Sigmoid colon (tissue), 4 donors: ENCODE measurements at regions not wholly inside any gene's neighbourhood (a gene's known extent, or its start where the extent isn't known, plus 50 kb on each side); places are given as distances from the start of the nearest gene placed in this dataset.

Source experiments
- EP300 ChIP-seq, 4 donors: sonication (generic); formaldehyde crosslinking; IDR thresholded peaks; one replicate each; pipeline ENCODE4 v1.6.1; 2017; ENCODE audit warnings: antibody characterized with exemption in 4 of 4
- POLR2A ChIP-seq, 2 donors: fragments of 450-650 bp; IDR thresholded peaks; one replicate each; pipeline ENCODE4 v1.6.1; 2016; ENCODE audit warnings: antibody characterized with exemption in 2 of 2, mild to moderate bottlenecking in 2 of 2, moderate library complexity in 2 of 2
- TF ChIP-seq, protein P1 (sequence below), 4 experiments: fragments of 450-650 bp in 3 of 4; fragments of 200-600 bp in 1 of 4; IDR thresholded peaks; one replicate each; pipeline ENCODE4 v1.5.1; 2016 to 2019; ENCODE audit warnings: antibody characterized with exemption in 4 of 4, mild to moderate bottlenecking in 3 of 4, moderate library complexity in 2 of 4

DNA sequence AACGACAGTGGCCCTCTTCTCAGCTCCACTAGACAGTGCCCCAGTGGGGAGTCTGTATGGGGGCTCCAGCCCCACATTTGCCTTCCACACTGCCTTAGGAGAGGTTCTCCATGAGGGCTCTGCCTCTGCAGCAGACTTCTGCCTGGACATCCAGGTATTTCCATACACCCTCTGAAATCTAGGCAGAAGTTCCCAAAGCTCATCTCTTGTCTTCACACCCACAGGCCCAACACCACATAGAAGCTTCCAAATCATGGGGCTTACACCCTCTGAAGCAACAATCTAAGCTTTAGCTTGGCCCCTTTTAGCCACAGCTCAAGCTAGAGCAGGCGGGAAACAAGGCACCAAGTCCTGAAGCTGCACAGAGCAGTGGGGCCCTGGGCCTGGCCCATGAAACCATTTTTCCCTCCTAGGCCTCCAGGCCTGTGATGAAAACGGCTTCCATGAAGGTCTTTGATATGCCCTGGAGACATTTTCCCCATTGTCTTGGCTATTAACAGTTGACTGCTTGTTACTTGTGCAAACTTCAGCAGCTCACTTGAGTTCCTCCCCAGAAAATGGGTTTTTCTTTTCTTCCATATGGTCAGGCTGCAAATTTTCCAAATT lies 89.2 kb downstream of the KBTBD2 start:
- TF ChIP-seq, protein P1, sequence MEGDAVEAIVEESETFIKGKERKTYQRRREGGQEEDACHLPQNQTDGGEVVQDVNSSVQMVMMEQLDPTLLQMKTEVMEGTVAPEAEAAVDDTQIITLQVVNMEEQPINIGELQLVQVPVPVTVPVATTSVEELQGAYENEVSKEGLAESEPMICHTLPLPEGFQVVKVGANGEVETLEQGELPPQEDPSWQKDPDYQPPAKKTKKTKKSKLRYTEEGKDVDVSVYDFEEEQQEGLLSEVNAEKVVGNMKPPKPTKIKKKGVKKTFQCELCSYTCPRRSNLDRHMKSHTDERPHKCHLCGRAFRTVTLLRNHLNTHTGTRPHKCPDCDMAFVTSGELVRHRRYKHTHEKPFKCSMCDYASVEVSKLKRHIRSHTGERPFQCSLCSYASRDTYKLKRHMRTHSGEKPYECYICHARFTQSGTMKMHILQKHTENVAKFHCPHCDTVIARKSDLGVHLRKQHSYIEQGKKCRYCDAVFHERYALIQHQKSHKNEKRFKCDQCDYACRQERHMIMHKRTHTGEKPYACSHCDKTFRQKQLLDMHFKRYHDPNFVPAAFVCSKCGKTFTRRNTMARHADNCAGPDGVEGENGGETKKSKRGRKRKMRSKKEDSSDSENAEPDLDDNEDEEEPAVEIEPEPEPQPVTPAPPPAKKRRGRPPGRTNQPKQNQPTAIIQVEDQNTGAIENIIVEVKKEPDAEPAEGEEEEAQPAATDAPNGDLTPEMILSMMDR (IDR thresholded peaks at IDR 0.05), result no peak
- TF ChIP-seq POLR2A (IDR thresholded peaks at IDR 0.05) (no peak), EP300 (IDR thresholded peaks at IDR 0.05) (no peak)
